K562 (cell line): ENCODE measurements at regions not wholly inside any gene's neighbourhood (a gene's known extent, or its start where the extent isn't known, plus 50 kb on each side); places are given as distances from the start of the nearest gene placed in this dataset.

ENCODE experiments used
- ATAC-seq: fragments of 200-7000 bp; cut with Tn5 transposase; 3 replicates; pipeline ENCODE4 v1.9.1; 2020; ENCODE audit warnings: moderate library complexity
- BruUV-seq: library from RNA; stranded (reverse); fragments of 400-500 nt; replicated peaks from 2 replicates; lab custom pipeline; 2021; lab: Mats Ljungman, UMichigan
- CTCF ChIA-PET: fragments of 300-600 bp; formaldehyde crosslinking; extraction: SDS; loops from one replicate; lab custom pipeline; 2021; ENCODE audit warnings: low intra/inter-chr PET ratio; lab: Yijun Ruan, JAX
- POLR2A ChIA-PET: fragments of 300-600, 350-650 bp; sonication (Branson Sonifier 250); formaldehyde crosslinking; extraction: SDS; loops from one replicate; lab custom pipeline; 2021; ENCODE audit warnings: antibody characterized with exemption, inconsistent platforms; lab: Yijun Ruan, JAX
- DNase-seq, 4 experiments: peaks; one replicate each; pipeline versions ENCODE4 v3.0.0 to v3.0.0-alpha.2; 2011 to 2018; ENCODE audit warnings: low spot score in 3 of 4, mixed read lengths in 3 of 4; ENCODE audit errors: extremely low read depth in 1 of 4
- FAIRE-seq: peaks from 2 replicates; lab custom pipeline; 2011; peaks lifted over from hg19 to GRCh38; lab: Jason Lieb, UNC
- H2AFZ ChIP-seq: 2 replicates; pipeline ENCODE4 v1.6.0; 2011; ENCODE audit warnings: low read depth, low read length, control low read depth, inconsistent platforms
- H3K27ac ChIP-seq: fragments of 200-600 bp; 3 replicates; pipeline ENCODE4 v1.8.0; 2011; ENCODE audit warnings: low read depth, mild to moderate bottlenecking, control low read depth, inconsistent platforms, low read length, moderate library complexity, mixed read lengths; ENCODE audit errors: extremely low read depth
- H3K27me3 ChIP-seq, 2 experiments: fragments of 300-600 bp in 1 of 2; 2 replicates in 1 of 2; 3 replicates in 1 of 2; pipeline versions ENCODE4 v1.6.0 to v1.8.0; 2011; ENCODE audit warnings: inconsistent platforms in 2 of 2, low read length in 2 of 2, mild to moderate bottlenecking in 1 of 2, mixed read lengths in 1 of 2, moderate library complexity in 1 of 2; ENCODE audit not compliant: control insufficient read depth in 2 of 2, insufficient read depth in 2 of 2
- H3K36me3 ChIP-seq: fragments of 300-600 bp; 3 replicates; pipeline ENCODE4 v1.8.0; 2011; ENCODE audit warnings: mild to moderate bottlenecking, low read length, inconsistent platforms; ENCODE audit not compliant: control insufficient read depth, insufficient read depth
- H3K4me1 ChIP-seq, 2 experiments: fragments of 200-600 bp in 1 of 2; replicated peaks in 1 of 2; 2 replicates in 1 of 2; 3 replicates in 1 of 2; pipeline versions ENCODE4 v1.5.1 to v1.8.0; 2011; ENCODE audit warnings: inconsistent platforms in 2 of 2, low read length in 2 of 2, mild to moderate bottlenecking in 1 of 2, mixed read lengths in 1 of 2, moderate library complexity in 1 of 2; ENCODE audit not compliant: control insufficient read depth in 2 of 2, insufficient read depth in 2 of 2
- H3K4me2 ChIP-seq: 2 replicates; pipeline ENCODE4 v1.6.1; 2011; ENCODE audit warnings: low read length, control low read depth, inconsistent platforms, mixed read lengths; ENCODE audit not compliant: insufficient read depth
- H3K4me3 ChIP-seq: fragments of 200-600 bp; sonication (generic), shearing (Covaris generic); 2 replicates; pipeline ENCODE4 v1.5.1; 2016; ENCODE audit warnings: control low read depth, inconsistent platforms
- H3K79me2 ChIP-seq: fragments of 200-600 bp; 3 replicates; pipeline ENCODE4 v1.8.0; 2011; ENCODE audit warnings: low read length, inconsistent platforms; ENCODE audit not compliant: control insufficient read depth, insufficient read depth
- H3K9ac ChIP-seq, 2 experiments: 2 replicates each; pipeline versions ENCODE4 v1.6.0 to v1.6.1; 2011; ENCODE audit warnings: low read depth in 2 of 2, low read length in 2 of 2, control low read depth in 1 of 2, inconsistent platforms in 1 of 2, mild to moderate bottlenecking in 1 of 2, mixed read lengths in 1 of 2; ENCODE audit not compliant: insufficient read depth in 1 of 2
- H3K9me1 ChIP-seq: one replicate; pipeline ENCODE4 v1.6.0; 2011; ENCODE audit warnings: inconsistent platforms, mild to moderate bottlenecking, low read length, moderate library complexity; ENCODE audit not compliant: control insufficient read depth, insufficient read depth
- H3K9me3 ChIP-seq: replicated peaks from 2 replicates; pipeline ENCODE4 v1.5.1; 2011; ENCODE audit warnings: low read depth, low read length, inconsistent platforms; ENCODE audit not compliant: control insufficient read depth, insufficient read depth
- H4K20me1 ChIP-seq: replicated peaks from 2 replicates; pipeline ENCODE4 v1.6.1; 2011; ENCODE audit warnings: low read length, inconsistent platforms, mixed read lengths; ENCODE audit not compliant: control insufficient read depth, insufficient read depth
- BACH1 ChIP-seq: fragments of 200-800 bp; sonication (Bioruptor generic); IDR thresholded peaks from 2 replicates; pipeline ENCODE4 v1.6.1; 2016; ENCODE audit warnings: missing genetic modification characterization, missing compliant biosample characterization
- BCOR ChIP-seq: fragments of 450-650 bp; IDR thresholded peaks from 2 replicates; pipeline ENCODE4 v1.6.1; 2016
- BDP1 ChIP-seq: IDR thresholded peaks from 3 replicates; pipeline ENCODE4 v1.6.1; 2011; ENCODE audit not compliant: insufficient read length, insufficient read depth
- CBFA2T3 ChIP-seq: fragments of 450-650 bp; IDR thresholded peaks from 2 replicates; pipeline ENCODE4 v1.6.1; 2017
- E2F8 ChIP-seq: fragments of 450-650 bp; IDR thresholded peaks from 2 replicates; pipeline ENCODE4 v1.7.1; 2018; ENCODE audit warnings: mild to moderate bottlenecking, low read depth; ENCODE audit not compliant: partially characterized antibody
- FOXP4 ChIP-seq: sonication (generic); formaldehyde crosslinking; IDR thresholded peaks from 2 replicates; pipeline ENCODE4 v1.8.0; 2022; ENCODE audit warnings: mild to moderate bottlenecking, missing genetic modification reagents, borderline replicate concordance
- HINFP ChIP-seq: fragments of 450-650 bp; conservative IDR thresholded peaks from 2 replicates; pipeline ENCODE4 v1.6.1; 2016; ENCODE audit warnings: missing genetic modification characterization, low read depth, mild to moderate bottlenecking, control low read depth, missing compliant biosample characterization
- PHTF2 ChIP-seq: fragments of 250-450 bp; sonication (Bioruptor Pico); IDR thresholded peaks from 2 replicates; pipeline ENCODE4 v1.5.0; 2021; ENCODE audit warnings: mild to moderate bottlenecking
- POLR2H ChIP-seq: IDR thresholded peaks from 2 replicates; pipeline ENCODE4 v1.6.1; 2016; ENCODE audit warnings: missing genetic modification characterization, low read depth, mild to moderate bottlenecking, control low read depth, missing compliant biosample characterization, moderate library complexity
- THAP7 ChIP-seq: fragments of 250-450 bp; sonication (Bioruptor Pico); IDR thresholded peaks from 2 replicates; pipeline ENCODE4 v1.5.0; 2021
- USF2 ChIP-seq: sonication (generic); formaldehyde crosslinking; IDR thresholded peaks from 2 replicates; pipeline ENCODE4 v1.5.0; 2020; ENCODE audit warnings: missing genetic modification reagents
- XRCC5 ChIP-seq: fragments of 200-400 bp; formaldehyde crosslinking; IDR thresholded peaks from 2 replicates; pipeline ENCODE4 v1.6.1; 2017; ENCODE audit warnings: low read depth, mild to moderate bottlenecking, low read length
- ZBTB26 ChIP-seq: fragments of 450-650 bp; formaldehyde crosslinking; IDR thresholded peaks from 2 replicates; pipeline ENCODE4 v1.4.0; 2022; ENCODE audit warnings: missing genetic modification characterization
- ZNF717 ChIP-seq: fragments of 250-450 bp; sonication (Bioruptor Pico); IDR thresholded peaks from 2 replicates; pipeline ENCODE4 v1.5.0; 2021
- WGBS: fragments of 100-300 bp; shearing (Covaris generic); methylation state at CpG from one replicate; pipeline ENCODE4 v1.1.6; 2016; ENCODE audit warnings: low coverage, mixed read lengths; ENCODE audit not compliant: insufficient coverage; ENCODE audit errors: missing lambda C conversion rate; 5-methylcytosine and 5-hydroxymethylcytosine counted together
- in situ Hi-C: fragments of 300-500 bp; cut with MboI; formaldehyde crosslinking; loops from 4 replicates; pipeline ENCODE4 v1.15.0; 2018; ENCODE audit warnings: inconsistent platforms, mixed read lengths
- intact Hi-C: fragments of 100-400 bp; cut with micrococcal nuclease; formaldehyde crosslinking; loops from 2 replicates; pipeline ENCODE4 v1.14.2; 2022

- POLR2A ChIA-PET: no interaction called here
- CTCF ChIA-PET: no interaction called here
- TF ChIP-seq XRCC5: no peak
- no peak for TF ChIP-seq THAP7 (CRISPR knock-in tag)
- TF ChIP-seq ZNF717 (CRISPR knock-in tag): no peak
- TF ChIP-seq HINFP (tag): no peak
- TF ChIP-seq CBFA2T3: no peak
- TF ChIP-seq BCOR: no peak
- no peak for TF ChIP-seq BACH1 (tag)
- no peak for TF ChIP-seq ZBTB26 (CRISPR knock-in tag)
- TF ChIP-seq USF2 (CRISPR knock-in tag): no peak
- TF ChIP-seq FOXP4 (CRISPR knock-in tag): no peak
- no peak for TF ChIP-seq E2F8
- TF ChIP-seq BDP1: no peak
- no peak for TF ChIP-seq POLR2H (tag)
- TF ChIP-seq PHTF2 (CRISPR knock-in tag): no peak
- TF ChIP-seq, all 486 proteins: peak for 0
- no peak for ATAC-seq
- no TSS peak for BruUV-seq
- Histone ChIP-seq H3K4me2 (no peak overlapping the region), H3K36me3 (no peaks in the 10 kb centered on the region), H3K9me3 (no peaks in the 10 kb centered on the region), H3K9me1 (no peaks in the 10 kb centered on the region), H3K4me1 (no peaks in the 10 kb centered on the region), H4K20me1 (no peaks in the 10 kb centered on the region), H2AFZ (peak overlapping the region; percentile 24; the same call in 1 of the 2 replicates), H3K9ac (no peak overlapping the region), H3K79me2 (no peaks in the 10 kb centered on the region), H3K27ac (no peak overlapping the region), H3K27me3 (no peaks in the 10 kb centered on the region), H3K4me3 (no peak overlapping the region)
- intact Hi-C loops: no loop called here
- in situ Hi-C loops: no loop called here
- 82% methylated on average over 2 of the region's 2 CpGs for WGBS
- DNase-seq: no peak
- FAIRE-seq: no peak
Measured at GRCh38 chr2:195456771-195457170, 200.3 kb upstream of the SLC39A10 start.
